ENCODE measurements at regions not wholly inside any gene's neighbourhood (a gene's known extent, or its start where the extent isn't known, plus 50 kb on each side); places are given as distances from the start of the nearest gene placed in this dataset.

- no peak for TF ChIP-seq CTCF (IDR thresholded peaks at IDR 0.05)
- TF ChIP-seq POLR2A (IDR thresholded peaks at IDR 0.05) = no peak
- no peak for TF ChIP-seq POLR2AphosphoS5 (IDR thresholded peaks at IDR 0.05)
Observed at GRCh38 chr3:177306252-177306651, 109.0 kb upstream of the TBL1XR1 start.
